OCI-M2 (cell line): ENCODE measurements at regions not wholly inside any gene's neighbourhood (a gene's known extent, or its start where the extent isn't known, plus 50 kb on each side); places are given as distances from the start of the nearest gene placed in this dataset.

ENCODE experiments used
- DNase-seq: peaks from one replicate; lab custom pipeline; 2025; ENCODE audit not compliant: unreplicated experiment; lab: John Stamatoyannopoulos, UW

- no peak for DNase-seq
Observed at GRCh38 chr1:43008115-43009060, 49.7 kb upstream of the SLC2A1 start.
